Parathyroid adenoma (tissue), 2 donors: ENCODE measurements at regions not wholly inside any gene's neighbourhood (a gene's known extent, or its start where the extent isn't known, plus 50 kb on each side); places are given as distances from the start of the nearest gene placed in this dataset.

Experiments used
- H2AFZ ChIP-seq: fragments of 300-600 bp; sonication (generic); one replicate; pipeline ENCODE4 v1.7.0; 2017; ENCODE audit warnings: antibody characterized with exemption, mild to moderate bottlenecking
- H3K27ac ChIP-seq: fragments of 300-600 bp; sonication (generic); one replicate; pipeline ENCODE4 v1.7.0; 2017
- H3K27me3 ChIP-seq: fragments of 300-600 bp; sonication (generic); one replicate; pipeline ENCODE4 v1.7.0; 2017; ENCODE audit warnings: low read length; ENCODE audit not compliant: control insufficient read depth, insufficient read depth
- H3K36me3 ChIP-seq: fragments of 300-600 bp; sonication (generic); one replicate; pipeline ENCODE4 v1.7.0; 2017; ENCODE audit warnings: low read length; ENCODE audit not compliant: control insufficient read depth, insufficient read depth
- H3K4me1 ChIP-seq: fragments of 300-600 bp; sonication (generic); one replicate; pipeline ENCODE4 v1.7.0; 2017; ENCODE audit warnings: control low read depth
- H3K4me2 ChIP-seq: fragments of 300-600 bp; sonication (generic); one replicate; pipeline ENCODE4 v1.7.0; 2017; ENCODE audit warnings: low read length
- H3K4me3 ChIP-seq: fragments of 300-600 bp; sonication (generic); one replicate; pipeline ENCODE4 v1.7.0; 2017; ENCODE audit warnings: low read depth, low read length
- H3K79me2 ChIP-seq: fragments of 300-600 bp; sonication (generic); one replicate; pipeline ENCODE4 v1.7.0; 2017; ENCODE audit warnings: control low read depth
- H3K9ac ChIP-seq: fragments of 300-600 bp; sonication (generic); one replicate; pipeline ENCODE4 v1.7.0; 2017; ENCODE audit warnings: mild to moderate bottlenecking
- H3K9me3 ChIP-seq: fragments of 300-600 bp; sonication (generic); one replicate; pipeline ENCODE4 v1.7.0; 2017; ENCODE audit warnings: low read length; ENCODE audit not compliant: control insufficient read depth
- CTCF ChIP-seq: fragments of 300-600 bp; sonication (generic); IDR thresholded peaks from one replicate; pipeline ENCODE4 v1.7.0; 2017; ENCODE audit warnings: antibody characterized with exemption, mild to moderate bottlenecking
- donor health status: primary hyperparathyroidism.

- Histone ChIP-seq H3K9ac (no peak overlapping the region), H3K4me2 (no peak overlapping the region), H3K79me2 (no peaks in the 10 kb centered on the region), H3K27me3 (no peaks in the 10 kb centered on the region), H3K36me3 (no peaks in the 10 kb centered on the region), H3K4me3 (no peak overlapping the region), H3K9me3 (no peaks in the 10 kb centered on the region), H2AFZ (no peak overlapping the region), H3K27ac (no peak overlapping the region), H3K4me1 (no peaks in the 10 kb centered on the region)
- no peak for TF ChIP-seq CTCF
Observed at GRCh38 chr5:51286046-51286445, 97.2 kb upstream of the ISL1 start.

- no peak overlapping the region for H3K4me3 ChIP-seq
- H3K36me3 ChIP-seq, result no peaks in the 10 kb centered on the region
- no peak for TF ChIP-seq CTCF
- H3K9me3 ChIP-seq, result no peaks in the 10 kb centered on the region
- H3K27ac ChIP-seq, result no peak overlapping the region
- H3K4me2 ChIP-seq, result no peak overlapping the region
- H3K4me1 ChIP-seq, result no peaks in the 10 kb centered on the region
- H3K27me3 ChIP-seq, result no peaks in the 10 kb centered on the region
- H2AFZ ChIP-seq, result no peak overlapping the region
- no peaks in the 10 kb centered on the region for H3K79me2 ChIP-seq
- H3K9ac ChIP-seq, result no peak overlapping the region
Observed at GRCh38 chr5:51302343-51302742, 80.9 kb upstream of the ISL1 start.

GRCh38 chr5:51326844-51327243 lies 56.4 kb upstream of the ISL1 start:
- Histone ChIP-seq H3K9ac (no peak overlapping the region), H3K36me3 (no peaks in the 10 kb centered on the region), H3K4me2 (no peak overlapping the region), H3K9me3 (no peaks in the 10 kb centered on the region), H3K4me1 (no peaks in the 10 kb centered on the region), H3K27ac (no peak overlapping the region), H3K4me3 (no peak overlapping the region), H2AFZ (no peak overlapping the region), H3K79me2 (no peaks in the 10 kb centered on the region), H3K27me3 (no peaks in the 10 kb centered on the region)
- TF ChIP-seq CTCF, result no peak
